AG09319 (cell line): ENCODE measurements at regions not wholly inside any gene's neighbourhood (a gene's known extent, or its start where the extent isn't known, plus 50 kb on each side); places are given as distances from the start of the nearest gene placed in this dataset.

Source experiments
- DNase-seq: peaks from one replicate; pipeline ENCODE4 v3.0.0-alpha.2; 2010; ENCODE audit warnings: low read depth; ENCODE audit errors: extremely low read depth
- TF ChIP-seq, protein P1 (sequence below): IDR thresholded peaks from 2 replicates; pipeline ENCODE4 v1.5.1; 2011; ENCODE audit warnings: low read depth, mild to moderate bottlenecking, inconsistent platforms, low read length, moderate library complexity

DNA sequence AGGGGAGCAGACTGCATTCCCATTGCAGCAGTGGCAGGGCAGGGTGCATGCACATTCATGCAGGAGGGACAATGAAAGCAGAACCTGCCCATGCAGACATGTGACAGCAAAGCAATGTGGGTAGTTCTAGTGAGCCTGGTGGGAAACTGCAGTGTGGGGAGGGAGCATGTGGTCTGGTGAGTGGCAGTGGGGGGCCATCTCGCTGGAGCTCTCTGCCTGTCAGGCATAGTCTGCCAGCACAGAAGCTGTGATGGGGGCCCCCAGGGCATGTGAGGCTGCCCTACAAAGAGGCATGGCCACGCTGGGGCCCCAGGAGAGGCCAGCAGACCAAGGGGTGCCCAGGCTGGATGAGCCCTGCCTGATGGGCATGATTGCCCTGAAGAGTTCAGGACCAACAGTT, 579.7 kb downstream of the PTPRC start:
- DNase-seq: no peak
- TF ChIP-seq, protein P1, sequence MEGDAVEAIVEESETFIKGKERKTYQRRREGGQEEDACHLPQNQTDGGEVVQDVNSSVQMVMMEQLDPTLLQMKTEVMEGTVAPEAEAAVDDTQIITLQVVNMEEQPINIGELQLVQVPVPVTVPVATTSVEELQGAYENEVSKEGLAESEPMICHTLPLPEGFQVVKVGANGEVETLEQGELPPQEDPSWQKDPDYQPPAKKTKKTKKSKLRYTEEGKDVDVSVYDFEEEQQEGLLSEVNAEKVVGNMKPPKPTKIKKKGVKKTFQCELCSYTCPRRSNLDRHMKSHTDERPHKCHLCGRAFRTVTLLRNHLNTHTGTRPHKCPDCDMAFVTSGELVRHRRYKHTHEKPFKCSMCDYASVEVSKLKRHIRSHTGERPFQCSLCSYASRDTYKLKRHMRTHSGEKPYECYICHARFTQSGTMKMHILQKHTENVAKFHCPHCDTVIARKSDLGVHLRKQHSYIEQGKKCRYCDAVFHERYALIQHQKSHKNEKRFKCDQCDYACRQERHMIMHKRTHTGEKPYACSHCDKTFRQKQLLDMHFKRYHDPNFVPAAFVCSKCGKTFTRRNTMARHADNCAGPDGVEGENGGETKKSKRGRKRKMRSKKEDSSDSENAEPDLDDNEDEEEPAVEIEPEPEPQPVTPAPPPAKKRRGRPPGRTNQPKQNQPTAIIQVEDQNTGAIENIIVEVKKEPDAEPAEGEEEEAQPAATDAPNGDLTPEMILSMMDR: no peak

DNA sequence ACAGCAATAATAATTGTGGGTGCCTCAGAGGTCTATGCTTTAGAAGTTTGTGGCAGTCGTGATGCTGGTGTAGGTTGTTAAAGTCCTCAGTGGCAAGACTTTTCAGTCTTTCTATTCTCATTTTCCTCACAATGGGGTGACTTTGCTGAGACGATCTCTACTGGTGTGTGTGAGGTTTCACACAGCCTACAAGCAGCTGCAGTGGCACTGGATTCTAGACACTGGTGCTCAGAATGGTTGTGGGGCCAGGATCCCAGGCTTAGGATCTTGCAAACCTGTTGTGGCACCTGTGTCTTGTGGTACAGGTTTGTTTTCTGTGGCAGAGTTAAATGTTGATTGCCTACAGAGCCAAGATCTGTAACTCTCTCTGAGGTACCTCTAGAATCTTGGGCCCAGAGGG, 581.2 kb downstream of the PTPRC start:
- no peak for DNase-seq
- TF ChIP-seq, protein P1: no peak

DNA sequence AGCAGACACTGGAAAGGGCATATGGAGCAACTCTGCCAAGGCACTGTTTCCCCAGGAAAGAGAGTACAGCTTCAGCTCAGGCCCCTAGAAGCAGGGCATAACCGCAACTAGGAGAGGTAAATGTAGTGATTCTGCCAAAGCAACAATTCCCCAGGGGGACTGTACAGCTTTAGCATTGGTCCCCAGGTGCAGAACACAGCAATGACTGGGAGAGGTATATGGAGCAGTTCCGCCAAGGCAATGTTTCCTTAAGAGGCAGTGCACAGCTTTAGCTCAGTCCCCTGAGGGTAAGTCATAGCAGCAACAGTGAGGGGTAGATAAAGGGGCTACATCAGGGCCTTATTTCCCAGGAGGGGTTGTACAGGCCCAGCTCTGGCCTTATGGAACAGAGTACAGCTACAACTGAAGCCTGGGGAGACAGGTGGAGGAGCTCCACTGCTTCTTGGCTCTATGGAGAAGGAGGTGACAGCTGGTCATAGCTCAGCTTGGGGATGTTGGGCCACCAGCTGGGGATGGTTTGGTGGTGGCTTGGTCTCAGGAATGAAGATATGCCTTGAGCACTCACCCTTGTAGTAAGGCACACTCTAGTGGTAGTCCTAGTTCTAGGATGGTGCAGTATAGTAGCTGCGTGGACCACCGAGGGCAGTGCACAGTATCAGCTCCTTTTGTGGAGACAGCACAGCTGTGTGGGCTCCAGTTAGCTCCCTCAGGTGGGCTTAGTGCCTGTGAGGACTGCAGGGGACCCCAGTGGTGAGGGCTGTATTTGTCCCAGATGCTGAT, 582.7 kb downstream of the PTPRC start:
- TF ChIP-seq, protein P1: no peak
- no peak for DNase-seq

DNA sequence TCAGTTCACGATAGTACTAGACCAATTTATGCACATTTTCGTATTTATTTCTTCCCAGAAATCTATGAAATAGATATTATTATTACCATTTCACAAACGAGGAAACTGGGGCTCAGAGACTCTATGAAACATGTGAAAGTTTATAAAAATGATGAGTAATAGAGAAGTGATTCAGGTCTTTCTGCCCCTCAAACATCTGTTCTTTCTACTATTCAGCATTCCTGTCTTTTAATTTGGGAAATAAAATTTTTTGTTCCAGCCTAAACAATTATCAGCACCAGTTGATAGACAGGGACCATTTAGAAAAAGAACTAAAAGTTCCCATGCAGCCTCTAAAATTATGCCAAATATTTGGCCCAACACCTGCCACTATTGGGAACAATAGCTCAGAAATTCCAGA, 585.1 kb downstream of the PTPRC start:
- TF ChIP-seq, protein P1: no peak
- no peak for DNase-seq

DNA sequence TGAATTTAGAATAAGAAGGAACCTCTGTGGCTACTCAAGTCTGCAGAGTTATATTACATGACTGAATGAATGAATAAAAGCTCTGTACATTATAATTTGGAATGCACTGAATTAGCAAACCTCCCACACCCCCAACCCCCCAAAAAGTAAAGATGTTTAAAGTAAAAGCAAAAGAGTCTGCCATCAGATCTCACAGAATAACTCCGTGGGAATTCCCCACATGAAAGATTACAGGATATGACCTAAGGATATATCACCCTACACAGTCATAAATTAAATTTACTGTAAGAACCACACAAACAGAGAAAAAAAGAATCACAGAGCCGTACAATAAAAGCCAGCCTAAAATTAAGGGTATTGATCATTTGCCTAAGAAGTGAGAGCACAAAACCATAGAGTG, 587.3 kb downstream of the PTPRC start:
- no peak for DNase-seq

DNA sequence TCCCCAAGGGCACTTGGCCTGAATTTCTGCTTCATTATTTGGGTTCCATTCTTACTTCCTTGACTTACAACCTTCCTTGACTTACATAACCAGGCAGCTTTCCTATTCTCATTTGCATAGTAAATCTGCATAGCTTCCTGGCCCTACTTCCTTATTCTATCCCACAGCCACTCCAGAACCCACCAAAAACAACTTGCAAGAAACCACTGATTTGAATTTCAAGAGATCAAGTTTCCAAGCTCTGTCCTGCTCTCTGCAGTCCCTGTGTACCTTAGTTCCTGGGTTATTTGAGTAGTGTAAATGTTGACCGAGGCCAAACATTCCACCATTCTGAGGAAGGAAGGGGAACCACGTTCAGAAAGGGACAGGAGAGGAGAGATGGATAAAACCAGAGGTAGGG, 603.3 kb downstream of the PTPRC start:
- no peak for DNase-seq
- TF ChIP-seq, protein P1: no peak

More for the DNA sequence above, 587.3 kb downstream of the PTPRC start:
- TF ChIP-seq, protein P1: no peak

DNA sequence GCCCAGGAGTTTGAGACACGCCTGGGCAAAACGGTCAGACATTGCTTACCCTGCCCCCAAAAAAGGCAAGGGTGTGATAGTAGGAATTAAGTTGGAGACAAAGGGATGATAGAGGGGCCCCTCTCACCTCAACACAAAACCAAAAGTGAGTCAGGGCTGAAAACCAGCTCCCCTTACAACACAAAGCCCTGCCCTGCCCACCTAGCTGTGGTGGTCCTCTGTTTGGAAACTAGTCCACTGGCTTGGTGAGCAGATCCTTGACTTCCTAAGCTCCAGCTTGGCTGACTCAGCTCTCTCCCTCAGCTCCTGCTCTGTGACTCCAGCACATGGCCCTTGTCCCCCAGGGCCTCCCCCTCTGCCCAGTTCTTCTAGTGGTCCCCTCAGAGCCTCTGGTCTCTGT, 603.8 kb downstream of the PTPRC start:
- no peak for DNase-seq
- TF ChIP-seq, protein P1: no peak
